GM18951 (cell line): ENCODE measurements at regions not wholly inside any gene's neighbourhood (a gene's known extent, or its start where the extent isn't known, plus 50 kb on each side); places are given as distances from the start of the nearest gene placed in this dataset.
"Not testable (repeated sequence)": the region's sequence is repeated elsewhere in the genome, so short reads cannot be mapped to it uniquely, and the experiment has no call there.

Source experiments
- POLR2A ChIP-seq: IDR thresholded peaks from 4 replicates; pipeline ENCODE4 v1.6.1; 2011; ENCODE audit warnings: mild to moderate bottlenecking; ENCODE audit not compliant: insufficient read length, insufficient read depth; ENCODE audit errors: extremely low read depth
- in situ Hi-C: fragments of 300-500 bp; cut with MboI; formaldehyde crosslinking; loops from one replicate; pipeline ENCODE4 v1.12.0; 2022; ENCODE audit warnings: low sequenced_read_pairs, mixed read lengths, inconsistent platforms; ENCODE audit not compliant: unreplicated experiment

DNA sequence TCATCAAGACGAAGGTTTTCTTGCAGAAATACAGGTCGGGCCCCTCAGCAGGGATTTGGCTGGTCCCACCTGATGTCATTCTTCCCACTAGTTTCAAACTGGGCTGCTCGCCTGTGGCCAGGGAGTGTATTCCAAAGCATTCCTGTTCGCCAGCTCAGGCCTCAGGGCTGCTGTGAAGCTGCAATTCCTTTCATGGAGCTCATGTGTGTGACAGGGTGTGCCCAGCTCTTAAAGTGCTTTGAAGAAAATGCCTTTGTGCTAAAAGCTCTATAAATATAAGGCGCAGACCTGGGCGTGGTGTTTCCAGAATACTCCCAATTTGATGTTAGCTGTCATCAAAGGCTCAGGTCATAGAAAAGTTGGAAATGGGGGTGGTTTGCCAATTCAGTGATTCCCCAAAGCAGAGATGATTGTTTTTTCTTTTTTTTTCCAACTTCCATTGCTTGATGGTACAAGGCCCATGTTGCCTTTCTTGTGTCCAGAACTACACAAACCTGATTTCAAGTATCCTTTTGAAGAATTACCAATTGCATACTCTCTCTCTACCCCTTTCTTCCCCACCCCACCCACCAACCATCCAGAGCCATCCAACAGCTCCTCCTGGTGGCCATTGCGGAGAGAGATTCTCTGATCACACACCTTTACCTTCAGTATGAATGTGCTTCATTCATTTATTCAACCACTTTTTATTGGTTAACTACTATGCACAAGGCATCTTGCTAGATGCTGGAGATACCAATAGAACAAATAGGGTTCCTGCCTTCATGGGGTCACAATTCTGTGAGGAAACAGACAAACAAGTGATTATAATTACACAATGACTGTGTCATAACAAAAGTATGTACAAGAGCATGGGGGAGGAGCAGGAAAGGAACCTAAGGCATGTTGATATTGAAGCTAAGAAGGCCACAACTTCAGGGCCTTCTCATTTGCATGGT is 297.3 kb upstream of the LYZL1 start:
- in situ Hi-C loops: loop anchor here (5.0 kb wide), 1 partner anchor 309 kb away; no protein-coding TSS in a partner anchor
- no peak for TF ChIP-seq POLR2A

DNA sequence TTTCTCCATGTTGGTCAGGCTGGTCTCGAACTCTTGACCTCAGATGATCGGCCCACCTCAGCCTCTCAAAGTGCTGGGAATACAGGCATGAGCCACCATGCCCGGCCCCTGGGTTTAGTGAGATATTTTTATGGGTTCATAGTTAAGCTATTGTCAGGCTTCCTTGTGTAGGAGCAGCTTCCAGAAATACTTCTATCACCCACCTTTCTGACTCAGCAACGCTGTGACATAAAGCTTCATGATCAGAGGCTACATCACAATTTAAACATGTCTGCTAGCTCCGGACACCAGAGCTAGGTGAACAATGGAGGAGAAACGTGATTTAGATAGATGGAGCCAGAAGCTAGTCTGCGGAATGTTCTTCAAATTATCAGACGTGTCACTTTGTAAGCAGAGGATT is 295.8 kb upstream of the LYZL1 start:
- TF ChIP-seq POLR2A: no peak
- in situ Hi-C loops: loop anchor here (5.0 kb wide), 1 partner anchor 311 kb away; no protein-coding TSS in a partner anchor

DNA sequence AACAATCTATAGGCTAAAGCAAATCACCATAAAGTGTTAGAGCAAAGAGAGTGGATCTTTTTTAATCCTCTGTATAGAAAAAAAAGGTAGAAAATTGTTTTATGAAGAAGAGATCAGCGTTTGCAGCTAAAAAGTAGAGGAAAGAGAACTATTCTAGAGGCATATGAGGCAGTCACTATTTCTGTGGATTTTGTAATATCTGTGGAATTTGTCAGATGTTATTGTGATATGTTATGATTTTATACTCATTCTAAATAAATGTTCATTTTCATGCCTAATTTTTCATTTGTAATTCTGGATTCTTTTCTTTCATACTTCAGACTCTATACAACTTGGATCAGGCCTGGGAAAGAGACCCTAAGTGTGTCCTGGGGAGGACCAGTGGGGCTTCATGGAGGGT is 295.0 kb upstream of the LYZL1 start:
- no peak for TF ChIP-seq POLR2A
- in situ Hi-C loops: loop anchor here (5.0 kb wide), 1 partner anchor 312 kb away; no protein-coding TSS in a partner anchor

DNA sequence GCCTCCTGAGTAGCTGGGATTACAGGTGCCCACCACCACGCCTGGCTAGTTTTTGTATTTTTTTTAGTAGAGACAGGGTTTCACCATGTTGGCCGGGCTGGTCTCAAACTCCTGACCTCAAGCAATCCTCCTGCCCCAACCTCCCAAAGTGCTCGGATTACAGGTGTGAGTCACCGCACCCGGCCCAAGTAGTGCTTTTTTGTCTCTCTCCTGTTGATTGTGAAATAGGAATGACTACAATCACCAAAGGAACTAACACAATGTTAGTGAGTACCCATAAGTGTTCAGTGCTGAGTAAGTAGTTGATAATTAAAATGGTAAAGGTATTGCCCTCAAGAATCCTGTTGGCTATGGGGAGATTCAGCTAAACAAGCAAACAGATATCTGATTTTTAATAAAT is 294.1 kb upstream of the LYZL1 start:
- in situ Hi-C loops: loop anchor here (5.0 kb wide), 1 partner anchor 313 kb away; no protein-coding TSS in a partner anchor

DNA sequence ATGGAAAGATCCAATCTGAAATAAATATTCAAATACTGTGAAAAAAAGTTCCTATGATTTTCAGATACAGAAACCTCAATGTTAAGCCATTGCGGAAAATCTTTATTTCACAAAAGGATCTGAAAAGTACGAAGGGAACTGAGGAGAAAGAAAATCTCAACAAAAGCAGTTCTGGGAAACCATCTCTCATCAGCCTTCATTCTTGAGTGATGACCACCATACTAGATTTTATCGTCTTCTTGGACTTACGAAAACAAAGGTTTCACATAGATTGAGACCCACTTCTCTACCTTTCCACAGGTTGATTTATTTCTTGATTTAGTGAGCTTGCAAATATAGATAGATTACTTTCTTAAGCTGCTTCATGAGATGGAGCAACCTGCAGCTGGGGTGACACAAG is 293.4 kb upstream of the LYZL1 start:
- in situ Hi-C loops: no loop called here
- TF ChIP-seq POLR2A: no peak

DNA sequence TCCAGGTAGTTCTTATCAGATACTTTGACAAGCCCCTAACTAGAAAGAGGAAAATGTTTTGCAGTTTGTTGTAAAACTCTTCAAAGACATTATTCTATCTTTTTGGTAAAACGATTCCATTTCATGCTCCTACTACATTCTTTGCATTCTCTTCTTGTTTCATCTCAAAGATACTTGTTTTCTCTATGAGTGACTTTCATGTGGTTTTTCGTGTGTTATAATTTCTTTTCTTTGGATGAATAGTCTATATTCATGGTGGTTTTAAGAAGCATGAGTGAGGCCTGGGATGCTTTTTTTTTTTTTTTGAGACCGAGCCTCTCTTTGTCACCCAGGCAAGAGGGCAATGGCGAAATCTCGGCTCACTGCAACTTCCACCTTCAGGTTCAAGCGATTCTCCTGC is 292.5 kb upstream of the LYZL1 start:
- in situ Hi-C loops: no loop called here
- TF ChIP-seq POLR2A: no peak

DNA sequence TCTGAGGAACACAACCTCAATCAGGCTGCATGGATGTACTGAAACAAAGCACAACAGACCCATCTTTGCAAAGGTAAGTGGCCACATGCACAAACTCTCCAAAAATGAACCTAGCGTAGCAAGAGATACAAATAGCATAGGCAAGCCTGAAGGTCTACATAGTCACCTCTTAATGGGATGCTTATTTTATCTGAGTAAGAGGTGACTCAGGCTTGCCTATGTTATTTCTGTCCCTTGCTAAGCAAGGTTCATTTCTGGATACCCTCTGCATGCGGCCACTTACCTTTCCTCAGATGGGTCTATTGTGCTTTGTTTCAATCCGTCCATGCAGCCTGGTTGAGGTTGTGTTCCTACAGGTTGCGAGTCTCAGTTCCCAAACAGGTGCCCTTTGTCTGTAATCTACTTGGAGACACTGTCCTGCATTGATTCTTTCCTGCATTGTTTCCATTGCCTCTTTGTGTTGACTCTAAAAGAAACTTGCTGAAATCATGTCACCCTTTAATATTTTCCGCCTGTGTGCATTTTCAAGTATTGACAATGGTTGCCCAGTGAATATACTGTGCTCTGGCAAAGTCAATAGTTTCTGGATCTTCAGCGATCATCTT is 291.8 kb upstream of the LYZL1 start:
- in situ Hi-C loops: no loop called here
- no peak for TF ChIP-seq POLR2A

DNA sequence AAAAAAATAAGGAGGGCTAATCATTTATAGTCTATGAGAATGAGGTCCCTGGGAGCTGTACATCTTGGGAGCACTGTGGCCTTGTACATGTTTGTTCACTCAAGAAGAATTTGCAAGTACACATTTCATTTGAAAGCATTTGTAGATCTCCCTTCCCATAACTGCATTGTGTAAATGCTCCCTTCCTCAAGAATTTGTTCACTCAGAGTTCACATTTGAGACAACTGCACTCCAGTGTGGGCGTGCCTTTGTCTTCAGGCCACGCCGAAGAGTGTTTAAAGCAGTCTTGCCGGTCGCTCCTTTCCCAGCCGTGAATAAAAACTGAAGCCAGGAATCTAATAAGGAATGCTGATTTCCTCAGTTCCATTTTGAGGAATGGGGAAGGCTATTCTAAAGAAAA is 291.1 kb upstream of the LYZL1 start:
- TF ChIP-seq POLR2A: no peak
- in situ Hi-C loops: no loop called here

DNA sequence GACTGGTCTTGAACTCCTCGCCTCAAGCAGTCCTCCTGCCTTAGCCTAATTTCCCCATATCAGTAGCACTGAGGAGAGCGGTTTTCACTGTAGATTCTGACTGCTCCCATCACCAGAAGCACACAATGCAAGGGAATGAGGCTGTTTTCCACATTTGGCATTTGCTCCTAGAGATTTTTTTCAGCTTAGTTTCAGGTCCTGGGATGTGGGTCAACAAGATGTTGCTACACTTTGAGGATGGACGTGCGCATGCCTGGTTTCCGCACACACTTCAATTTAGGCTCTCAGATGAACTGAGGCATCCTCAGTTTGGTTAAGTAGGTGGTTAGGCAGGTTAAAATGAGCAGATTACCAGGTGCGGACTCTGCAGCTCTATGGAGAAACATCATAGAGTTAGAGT is 287.1 kb upstream of the LYZL1 start:
- in situ Hi-C loops: no loop called here
- TF ChIP-seq POLR2A: no peak

DNA sequence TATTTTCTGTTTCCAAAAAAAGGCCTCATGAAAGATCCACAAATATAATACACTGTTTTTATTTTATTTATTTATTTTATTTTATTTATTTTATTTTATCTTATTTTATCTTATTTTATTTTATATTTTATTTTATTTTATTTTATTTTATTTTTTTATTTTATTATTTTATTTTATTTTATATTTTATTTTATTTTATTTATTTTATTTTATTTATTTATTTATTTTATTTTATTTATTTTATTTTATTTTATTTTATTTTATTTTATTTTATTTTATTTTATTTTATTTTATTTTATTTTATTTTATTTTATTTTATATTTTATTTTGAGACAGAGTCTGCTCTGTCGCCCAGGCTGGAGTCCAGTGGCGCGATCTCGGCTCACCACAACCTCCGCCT is 285.9 kb upstream of the LYZL1 start:
- in situ Hi-C loops: not testable (repeated sequence)

DNA sequence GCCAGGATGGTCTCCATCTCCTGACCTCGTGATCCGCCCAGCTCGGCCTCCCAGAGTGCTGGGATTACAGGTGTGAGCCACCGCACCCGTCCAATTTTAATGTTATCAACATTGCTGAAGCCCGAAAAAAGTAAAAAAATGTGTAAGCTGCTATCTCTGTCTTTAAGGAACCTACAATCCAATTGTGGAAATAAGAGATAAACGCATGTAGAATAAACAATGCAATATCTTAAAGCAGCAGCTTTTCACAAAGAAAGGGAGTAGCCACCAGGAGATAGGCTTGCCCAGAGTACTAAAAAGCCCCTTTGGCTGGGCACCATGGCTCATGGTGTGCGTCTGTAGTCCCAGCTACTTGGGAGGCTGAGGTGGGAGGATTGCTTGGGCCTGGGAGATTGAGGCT is 282.9 kb upstream of the LYZL1 start:
- in situ Hi-C loops: no loop called here
- TF ChIP-seq POLR2A: no peak

DNA sequence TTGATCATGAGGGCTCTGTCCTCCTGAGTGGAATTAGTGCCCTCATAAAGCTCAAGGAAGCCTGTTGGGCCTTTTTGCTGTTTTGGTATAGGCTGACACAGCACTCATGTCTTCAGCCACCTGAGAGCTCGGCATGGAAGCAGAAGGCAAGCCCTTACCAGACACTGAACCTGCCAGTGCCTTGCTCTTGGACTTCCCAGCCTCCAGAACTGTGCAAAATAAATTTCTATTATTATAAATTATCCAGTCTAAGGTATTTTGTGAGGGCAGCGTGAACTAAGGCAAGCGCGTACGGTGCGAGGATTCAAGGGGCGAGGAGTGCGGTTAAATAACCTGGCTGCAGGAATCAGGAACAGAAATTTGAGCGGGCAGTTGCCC is 281.5 kb upstream of the LYZL1 start:
- TF ChIP-seq POLR2A: no peak
- in situ Hi-C loops: no loop called here

DNA sequence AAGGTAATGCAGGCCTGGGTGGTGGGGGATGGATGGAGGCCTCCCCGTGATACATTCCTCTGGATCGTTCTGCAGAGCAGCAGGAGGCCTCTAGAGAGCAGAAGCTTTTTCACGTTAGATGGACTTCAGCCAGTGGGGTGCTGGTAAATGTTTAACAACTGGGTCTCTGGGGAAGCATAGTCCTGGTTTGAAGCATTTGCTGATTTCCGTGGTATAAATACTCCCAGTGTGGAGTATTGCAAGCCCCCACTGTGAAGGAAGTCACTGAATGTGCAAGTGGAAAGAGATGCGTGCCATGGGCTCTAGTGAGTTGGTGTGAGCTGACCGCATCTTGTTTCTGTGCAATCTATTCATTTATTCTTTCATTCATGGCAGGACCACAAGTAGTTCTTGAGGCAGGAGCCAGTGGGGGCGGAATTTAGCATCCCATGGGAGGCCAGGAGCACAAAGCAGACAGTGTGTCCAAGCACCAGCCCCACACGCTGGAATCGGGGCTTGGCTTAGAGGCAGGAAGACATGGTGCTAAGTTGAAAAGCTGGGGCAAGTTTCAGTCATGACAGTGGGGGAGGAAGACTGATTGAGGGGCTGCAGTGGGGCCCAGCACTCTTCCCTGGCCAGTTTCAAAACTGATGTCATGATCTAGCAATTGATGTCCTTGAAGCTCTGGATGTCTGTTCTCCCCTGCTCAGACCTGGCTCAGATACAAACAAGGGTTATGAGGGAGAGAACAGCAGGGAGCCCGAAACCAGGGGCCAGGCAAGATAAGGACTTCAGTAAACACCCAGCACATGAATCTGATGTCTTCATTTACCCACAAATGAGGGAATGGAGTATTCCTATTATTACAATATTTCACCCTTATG is 280.9 kb upstream of the LYZL1 start:
- TF ChIP-seq POLR2A: no peak
- in situ Hi-C loops: no loop called here

DNA sequence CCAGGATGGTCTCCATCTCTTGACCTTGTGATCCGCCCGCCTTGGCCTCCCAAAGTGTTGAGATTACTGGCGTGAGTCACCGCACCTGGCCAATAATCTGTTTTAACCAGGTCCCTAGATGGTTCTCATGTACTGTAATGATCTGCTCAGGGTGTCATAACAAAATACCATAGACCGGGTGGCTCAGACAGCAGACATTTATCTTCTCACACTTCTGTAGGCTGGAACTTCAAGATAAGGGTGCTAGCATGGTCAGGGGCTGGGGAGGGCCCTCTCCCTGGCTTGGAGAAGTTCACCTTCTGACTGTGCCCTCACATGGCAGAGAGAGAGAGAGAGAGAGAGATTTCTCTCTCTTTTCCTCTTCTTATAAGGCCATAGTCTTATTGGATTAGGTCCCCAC is 279.4 kb upstream of the LYZL1 start:
- no peak for TF ChIP-seq POLR2A
- in situ Hi-C loops: no loop called here

DNA sequence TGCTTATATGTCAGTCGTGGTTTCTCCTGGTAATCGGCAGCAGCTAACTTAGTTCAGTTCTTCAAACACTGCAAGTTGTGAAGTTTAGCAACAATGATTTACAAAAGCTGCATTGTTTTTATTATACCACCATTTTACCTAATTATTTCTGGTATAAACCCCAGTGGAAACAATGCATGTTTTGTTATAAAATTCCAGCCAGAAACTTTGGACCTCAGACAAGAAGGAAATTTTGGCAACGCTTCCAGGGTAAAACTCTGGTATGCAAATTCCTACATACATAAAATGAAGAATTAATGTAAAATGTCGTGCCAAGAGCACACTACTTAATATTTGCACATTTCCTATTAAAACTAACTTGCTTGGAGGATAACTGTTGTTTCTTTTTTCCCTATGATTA is 277.4 kb upstream of the LYZL1 start:
- no peak for TF ChIP-seq POLR2A
- in situ Hi-C loops: no loop called here
